ENCODE measurements at regions not wholly inside any gene's neighbourhood (a gene's known extent, or its start where the extent isn't known, plus 50 kb on each side); places are given as distances from the start of the nearest gene placed in this dataset.

- no peak overlapping the region for H3K4me3 Mint-ChIP-seq
- no peaks in the 10 kb centered on the region for H3K27me3 Mint-ChIP-seq
- ChIA-PET CTCF (no interaction called here), POLR2A (no interaction called here)
- peaks cover 2% of the 10 kb centered on the region for H3K9me3 Mint-ChIP-seq
- TF ChIP-seq, protein P1, sequence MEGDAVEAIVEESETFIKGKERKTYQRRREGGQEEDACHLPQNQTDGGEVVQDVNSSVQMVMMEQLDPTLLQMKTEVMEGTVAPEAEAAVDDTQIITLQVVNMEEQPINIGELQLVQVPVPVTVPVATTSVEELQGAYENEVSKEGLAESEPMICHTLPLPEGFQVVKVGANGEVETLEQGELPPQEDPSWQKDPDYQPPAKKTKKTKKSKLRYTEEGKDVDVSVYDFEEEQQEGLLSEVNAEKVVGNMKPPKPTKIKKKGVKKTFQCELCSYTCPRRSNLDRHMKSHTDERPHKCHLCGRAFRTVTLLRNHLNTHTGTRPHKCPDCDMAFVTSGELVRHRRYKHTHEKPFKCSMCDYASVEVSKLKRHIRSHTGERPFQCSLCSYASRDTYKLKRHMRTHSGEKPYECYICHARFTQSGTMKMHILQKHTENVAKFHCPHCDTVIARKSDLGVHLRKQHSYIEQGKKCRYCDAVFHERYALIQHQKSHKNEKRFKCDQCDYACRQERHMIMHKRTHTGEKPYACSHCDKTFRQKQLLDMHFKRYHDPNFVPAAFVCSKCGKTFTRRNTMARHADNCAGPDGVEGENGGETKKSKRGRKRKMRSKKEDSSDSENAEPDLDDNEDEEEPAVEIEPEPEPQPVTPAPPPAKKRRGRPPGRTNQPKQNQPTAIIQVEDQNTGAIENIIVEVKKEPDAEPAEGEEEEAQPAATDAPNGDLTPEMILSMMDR (IDR thresholded peaks at IDR 0.05): no peak
- no peak for ATAC-seq (ENCODE audit: low read depth)
- intact Hi-C loops (cut with micrococcal nuclease): no loop called here
- H3K27ac Mint-ChIP-seq: no peak overlapping the region
- H3K36me3 Mint-ChIP-seq (ENCODE audit: low read depth): no peaks in the 10 kb centered on the region
- H3K4me1 Mint-ChIP-seq: no peaks in the 10 kb centered on the region
- no peak for DNase-seq
These were observed 108.2 kb upstream of the IRX5 start for GRCh38 chr16:54822492-54822891.

- Mint-ChIP-seq H3K27ac (no peak overlapping the region), H3K27me3 (no peaks in the 10 kb centered on the region), H3K4me3 (no peak overlapping the region), H3K9me3 (peaks cover 2% of the 10 kb centered on the region), H3K36me3 (ENCODE audit: low read depth) (no peaks in the 10 kb centered on the region), H3K4me1 (no peaks in the 10 kb centered on the region)
- TF ChIP-seq, protein P1 (IDR thresholded peaks at IDR 0.05): no peak
- DNase-seq (no peak), ATAC-seq (ENCODE audit: low read depth) (no peak)
- POLR2A ChIA-PET: no interaction called here
- intact Hi-C loops (cut with micrococcal nuclease): no loop called here
- CTCF ChIA-PET: no interaction called here
These were observed 108.9 kb upstream of the IRX5 start for GRCh38 chr16:54821731-54822130.

DNA sequence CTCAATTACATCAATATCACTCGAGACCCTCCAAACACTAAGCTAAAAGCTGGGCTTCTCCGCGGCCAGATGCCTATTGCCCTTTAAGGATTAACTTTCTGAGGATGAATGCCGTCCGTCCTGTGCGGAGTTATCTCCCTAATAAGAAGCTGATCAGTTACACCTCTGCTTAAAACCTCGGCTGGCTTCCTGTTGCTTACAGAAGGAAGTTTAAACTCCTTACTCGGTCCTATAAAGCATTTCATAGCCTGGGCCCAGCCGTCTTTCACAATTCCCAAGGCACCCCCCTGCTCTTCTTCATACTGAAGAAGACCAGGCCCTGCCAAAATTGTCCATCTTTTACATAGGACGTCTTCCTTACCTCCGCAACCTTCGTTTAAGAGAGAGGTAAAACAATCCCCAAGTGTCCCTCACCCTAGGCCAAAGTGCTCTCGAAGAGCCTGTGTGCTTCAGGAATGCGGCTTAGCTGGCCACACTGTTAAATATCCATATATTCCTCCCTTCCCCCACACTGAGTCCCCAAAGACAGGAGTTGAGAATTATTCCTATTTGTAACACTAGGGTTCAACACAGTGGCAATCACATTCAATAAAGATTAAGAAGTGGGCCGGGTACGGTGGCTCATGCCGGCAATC lies 112.6 kb upstream of the IRX5 start:
- Mint-ChIP-seq H3K27ac (no peak overlapping the region), H3K9me3 (no peaks in the 10 kb centered on the region), H3K4me3 (no peak overlapping the region), H3K36me3 (ENCODE audit: low read depth) (no peaks in the 10 kb centered on the region), H3K27me3 (peaks cover 1% of the 10 kb centered on the region), H3K4me1 (no peaks in the 10 kb centered on the region)
- POLR2A ChIA-PET: no interaction called here
- TF ChIP-seq, protein P1 (IDR thresholded peaks at IDR 0.05): no peak
- DNase-seq: no peak
- no peak for ATAC-seq (ENCODE audit: low read depth)
- intact Hi-C loops (cut with micrococcal nuclease): no loop called here
- CTCF ChIA-PET: no interaction called here

GRCh38 chr16:54817432-54817831 lies 113.2 kb upstream of the IRX5 start:
- Mint-ChIP-seq H3K27ac (no peak overlapping the region), H3K9me3 (no peaks in the 10 kb centered on the region)

DNA sequence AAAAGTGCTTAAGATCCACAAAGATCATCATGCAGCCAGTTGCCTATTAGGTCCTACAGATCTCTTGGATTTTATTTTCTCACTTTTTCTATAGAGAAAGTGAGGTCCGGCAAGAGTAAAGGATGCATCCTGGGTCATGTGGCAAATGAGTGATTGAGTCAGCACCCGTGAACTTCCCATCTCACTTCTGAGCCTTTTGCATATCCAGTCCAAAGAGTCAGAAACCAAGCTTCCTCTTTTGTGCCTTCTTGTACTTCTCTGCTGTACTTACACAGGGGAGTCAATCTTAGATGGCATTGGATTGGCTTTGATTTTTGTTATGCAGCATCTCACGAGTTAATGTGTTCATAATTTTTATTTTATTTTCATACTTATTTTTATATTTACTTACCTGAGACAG lies 114.2 kb upstream of the IRX5 start:
- Mint-ChIP-seq H3K4me3 (no peak overlapping the region), H3K36me3 (ENCODE audit: low read depth) (no peaks in the 10 kb centered on the region), H3K27ac (no peak overlapping the region), H3K27me3 (peaks cover 1% of the 10 kb centered on the region), H3K4me1 (no peaks in the 10 kb centered on the region), H3K9me3 (no peaks in the 10 kb centered on the region)
- intact Hi-C loops (cut with micrococcal nuclease): no loop called here
- ATAC-seq (ENCODE audit: low read depth) (no peak), DNase-seq (no peak)
- TF ChIP-seq, protein P1 (IDR thresholded peaks at IDR 0.05): no peak
- ChIA-PET POLR2A (no interaction called here), CTCF (no interaction called here)

More at GRCh38 chr16:54817432-54817831, 113.2 kb upstream of the IRX5 start:
- Mint-ChIP-seq H3K36me3 (ENCODE audit: low read depth) (no peaks in the 10 kb centered on the region), H3K4me1 (no peaks in the 10 kb centered on the region), H3K27me3 (peaks cover 1% of the 10 kb centered on the region), H3K4me3 (no peak overlapping the region)
- intact Hi-C loops (cut with micrococcal nuclease): no loop called here
- TF ChIP-seq, protein P1 (IDR thresholded peaks at IDR 0.05): no peak
- CTCF ChIA-PET: no interaction called here
- no peak for ATAC-seq (ENCODE audit: low read depth)
- POLR2A ChIA-PET: no interaction called here
- DNase-seq: no peak

Measured in activated B cell treated with CpG ODN at 0.5 μM for 24 hours (primary cell).